IPS-15b (cell line): ENCODE measurements at regions not wholly inside any gene's neighbourhood (a gene's known extent, or its start where the extent isn't known, plus 50 kb on each side); places are given as distances from the start of the nearest gene placed in this dataset.
A peak's percentile ranks its signal among the peaks of the same experiment; 100 is the strongest.

Experiments
- H3K27me3 ChIP-seq: one replicate; pipeline ENCODE4 v1.6.1; 2013; ENCODE audit warnings: low read length; ENCODE audit not compliant: control insufficient read depth, insufficient read depth
- H3K36me3 ChIP-seq: one replicate; pipeline ENCODE4 v1.6.1; 2013; ENCODE audit warnings: low read length; ENCODE audit not compliant: control insufficient read depth, insufficient read depth
- H3K4me1 ChIP-seq: one replicate; pipeline ENCODE4 v1.6.1; 2013; ENCODE audit warnings: mild to moderate bottlenecking, low read length; ENCODE audit not compliant: control insufficient read depth, insufficient read depth
- H3K4me3 ChIP-seq: one replicate; pipeline ENCODE4 v1.5.1; 2013; ENCODE audit warnings: low read depth, low read length
- H3K9ac ChIP-seq: one replicate; pipeline ENCODE4 v1.6.1; 2013; ENCODE audit warnings: low read depth, mild to moderate bottlenecking, low read length
- H3K9me3 ChIP-seq: one replicate; pipeline ENCODE4 v1.6.1; 2013; ENCODE audit warnings: mild to moderate bottlenecking, low read length; ENCODE audit not compliant: control insufficient read depth, insufficient read depth

DNA sequence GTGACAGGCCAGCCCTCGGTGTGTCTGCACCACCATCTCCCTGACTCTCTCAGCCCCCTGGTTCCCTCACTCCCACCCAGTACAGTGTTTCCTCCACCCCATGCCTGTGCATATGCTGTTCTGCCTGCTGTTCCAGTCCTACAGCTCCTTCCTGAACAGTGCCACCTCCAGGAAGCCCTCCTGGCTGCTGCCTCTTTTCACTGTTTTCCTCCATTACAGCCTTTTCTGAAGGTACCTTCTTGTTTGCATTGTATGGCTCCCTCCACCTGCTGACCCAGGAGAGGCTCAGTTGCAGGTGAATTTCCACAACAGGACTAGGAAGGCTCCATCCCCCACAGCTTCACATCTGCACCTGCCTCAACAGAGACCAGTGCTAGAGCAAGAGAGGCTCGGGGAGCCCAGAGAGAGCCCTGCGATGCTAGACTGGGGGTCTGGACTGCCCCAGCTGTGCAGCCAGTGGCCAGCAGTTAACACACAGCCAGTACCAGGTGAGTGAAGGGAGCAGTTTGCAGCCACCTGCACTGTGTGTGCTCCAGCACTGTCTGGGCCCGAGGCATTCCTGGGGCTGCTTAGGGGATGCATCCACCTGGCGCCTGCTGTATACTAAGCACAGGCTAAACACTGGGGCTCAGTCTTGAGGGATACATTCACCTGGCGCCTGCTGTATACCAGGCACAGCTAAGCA is 92.0 kb downstream of the ADRA2C start:
- peaks cover 4% of the 10 kb centered on the region for H3K4me1 ChIP-seq

GRCh38 chr4:3858765-3859388 is 92.7 kb downstream of the ADRA2C start:
- H3K4me1 ChIP-seq: peaks cover 4% of the 10 kb centered on the region
- no peak overlapping the region for H3K4me3 ChIP-seq
- H3K9me3 ChIP-seq: no peaks in the 10 kb centered on the region
- no peak overlapping the region for H3K9ac ChIP-seq
- no peaks in the 10 kb centered on the region for H3K27me3 ChIP-seq
- no peaks in the 10 kb centered on the region for H3K36me3 ChIP-seq

More for the DNA sequence above, 92.0 kb downstream of the ADRA2C start:
- Histone ChIP-seq H3K36me3 (no peaks in the 10 kb centered on the region), H3K9ac (no peak overlapping the region), H3K4me3 (no peak overlapping the region), H3K9me3 (no peaks in the 10 kb centered on the region), H3K27me3 (no peaks in the 10 kb centered on the region)

- no peak overlapping the region for H3K9ac ChIP-seq
- H3K4me3 ChIP-seq: no peak overlapping the region
- H3K9me3 ChIP-seq: no peaks in the 10 kb centered on the region
- H3K36me3 ChIP-seq: no peaks in the 10 kb centered on the region
- H3K27me3 ChIP-seq: no peaks in the 10 kb centered on the region
- H3K4me1 ChIP-seq: peaks cover 4% of the 10 kb centered on the region
Measured at GRCh38 chr4:3859571-3859970, 93.4 kb downstream of the ADRA2C start.

DNA sequence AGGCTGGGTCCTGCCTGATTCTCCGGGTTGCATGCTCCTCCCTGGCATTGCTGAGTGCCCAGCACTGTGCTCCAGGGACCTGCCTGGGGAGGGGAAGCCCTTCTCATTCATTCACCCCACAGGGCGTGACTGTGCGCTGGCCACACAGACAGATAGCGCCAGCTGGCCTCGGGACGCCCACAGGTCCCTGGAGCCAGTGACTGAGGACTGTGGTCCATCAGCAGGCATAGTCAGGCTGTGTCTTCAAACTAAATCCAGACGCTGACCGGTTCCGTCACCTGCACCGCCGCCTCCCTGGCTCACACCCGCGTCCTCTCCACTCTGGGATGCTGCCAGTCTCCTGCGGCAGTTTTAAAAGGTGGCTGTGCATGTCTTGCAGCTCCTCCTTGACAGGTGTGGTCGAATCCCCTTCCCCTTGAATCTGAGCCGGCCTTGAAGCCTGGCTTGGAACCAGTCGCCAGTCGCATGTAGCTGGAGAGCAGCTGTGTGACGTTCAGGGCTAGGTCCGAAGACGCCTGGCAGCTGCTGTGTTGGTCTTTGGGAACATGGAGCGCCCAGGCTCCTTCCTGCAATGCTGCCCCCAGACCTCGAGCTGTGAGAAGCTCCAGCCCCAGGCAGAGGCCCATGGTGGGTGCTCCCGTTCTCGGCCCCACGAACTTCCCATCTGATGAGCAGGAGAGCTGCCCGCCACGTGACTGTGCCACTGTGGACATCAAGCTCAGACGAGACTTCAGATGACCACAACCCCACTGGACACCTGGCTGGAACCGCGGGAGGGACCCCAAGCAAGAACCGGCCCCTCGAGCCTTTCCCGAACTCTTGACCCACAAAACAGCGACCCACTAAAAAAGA is 94.1 kb downstream of the ADRA2C start:
- Histone ChIP-seq H3K4me1 (peaks cover 4% of the 10 kb centered on the region), H3K27me3 (no peaks in the 10 kb centered on the region), H3K9me3 (no peaks in the 10 kb centered on the region), H3K9ac (no peak overlapping the region), H3K36me3 (no peaks in the 10 kb centered on the region), H3K4me3 (no peak overlapping the region)

DNA sequence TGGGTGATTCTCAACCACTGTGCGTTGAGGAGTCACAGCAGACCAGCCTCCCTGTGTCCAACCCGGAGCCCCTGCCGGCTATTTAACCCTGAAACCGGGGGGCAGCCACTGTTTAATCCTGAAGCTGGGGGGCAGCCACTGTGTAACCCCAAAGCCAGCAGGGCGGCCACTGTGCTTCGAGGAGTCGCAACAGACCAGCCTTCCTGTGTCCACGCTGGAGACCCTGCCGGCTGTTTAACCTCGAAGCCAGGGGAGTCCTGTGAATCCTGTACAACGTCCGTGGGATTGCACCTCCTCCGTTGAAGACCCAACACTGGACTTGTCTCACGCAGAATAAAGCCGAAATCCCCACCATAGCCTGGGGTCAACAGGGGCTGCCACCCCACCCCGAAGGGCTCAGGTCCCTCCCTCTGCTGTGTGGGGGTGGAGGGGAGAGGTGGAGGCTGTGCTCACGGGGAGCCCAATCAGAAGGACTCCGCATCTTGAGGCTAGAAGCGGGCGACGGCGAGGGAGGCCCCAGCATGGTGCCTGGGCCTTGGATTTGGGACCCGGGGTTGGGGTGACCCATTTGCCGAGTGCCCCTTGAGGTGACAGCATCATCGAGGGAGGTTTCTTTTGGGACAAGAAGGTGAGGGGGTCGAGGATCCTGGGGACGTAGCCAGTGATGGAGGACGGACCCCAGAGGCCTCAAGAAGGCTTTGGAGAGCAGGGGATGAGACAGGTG is 94.9 kb downstream of the ADRA2C start:
- no peaks in the 10 kb centered on the region for H3K36me3 ChIP-seq
- H3K9me3 ChIP-seq: no peaks in the 10 kb centered on the region
- no peaks in the 10 kb centered on the region for H3K27me3 ChIP-seq
- H3K4me3 ChIP-seq: no peak overlapping the region
- H3K4me1 ChIP-seq: peaks cover 4% of the 10 kb centered on the region
- H3K9ac ChIP-seq: no peak overlapping the region

DNA sequence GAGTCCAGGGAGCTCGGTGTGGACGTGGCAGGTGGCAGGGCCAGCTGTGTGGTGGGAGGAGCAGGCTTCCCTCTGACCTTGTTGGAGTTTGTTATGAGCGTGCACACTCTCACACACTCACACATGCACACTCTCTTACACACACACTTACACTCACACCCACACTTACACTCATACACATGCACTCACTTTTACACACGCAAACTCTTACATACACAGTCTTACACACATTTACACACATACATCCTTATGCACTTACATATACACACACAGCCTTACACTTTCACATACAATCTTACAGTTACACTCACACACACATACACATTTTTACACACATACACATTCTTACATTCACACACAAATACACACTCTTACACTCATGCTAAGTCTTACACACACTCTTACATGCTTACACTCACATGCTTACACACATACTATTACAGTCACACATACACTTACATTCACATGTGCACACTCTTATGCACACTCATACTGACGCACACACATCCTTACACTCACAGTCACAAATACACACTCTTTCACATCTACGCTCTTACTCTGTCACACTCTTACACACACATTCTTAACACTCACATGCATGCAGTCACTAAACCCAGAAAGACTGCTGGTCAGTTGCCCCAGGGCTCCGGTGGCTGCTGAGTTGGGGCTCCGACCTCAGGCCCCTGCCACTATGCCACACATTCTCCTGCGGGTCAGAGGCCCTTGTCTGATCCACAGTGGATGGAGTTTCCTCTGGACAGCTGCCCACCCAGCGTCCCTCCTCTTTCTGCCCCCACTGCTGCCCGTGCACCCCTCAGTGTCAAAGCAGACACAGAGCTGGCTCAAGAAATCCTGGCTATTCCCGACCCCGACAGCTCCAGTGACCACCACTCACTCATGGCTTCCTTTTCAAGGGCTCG is 95.8 kb downstream of the ADRA2C start:
- Histone ChIP-seq H3K4me3 (no peak overlapping the region), H3K9me3 (no peaks in the 10 kb centered on the region), H3K36me3 (no peaks in the 10 kb centered on the region), H3K27me3 (no peaks in the 10 kb centered on the region), H3K9ac (no peak overlapping the region), H3K4me1 (peaks cover 4% of the 10 kb centered on the region)

- H3K4me1 ChIP-seq: peaks cover 4% of the 10 kb centered on the region
- no peaks in the 10 kb centered on the region for H3K27me3 ChIP-seq
- peak overlapping the region; percentile 19 for H3K4me3 ChIP-seq
- H3K36me3 ChIP-seq: no peaks in the 10 kb centered on the region
- no peak overlapping the region for H3K9ac ChIP-seq
- no peaks in the 10 kb centered on the region for H3K9me3 ChIP-seq
Measured at GRCh38 chr4:3862640-3863420, 96.6 kb downstream of the ADRA2C start.

GRCh38 chr4:3863841-3864741 is 97.9 kb downstream of the ADRA2C start:
- Histone ChIP-seq H3K27me3 (no peaks in the 10 kb centered on the region), H3K36me3 (no peaks in the 10 kb centered on the region), H3K4me3 (no peak overlapping the region), H3K9ac (no peak overlapping the region), H3K9me3 (no peaks in the 10 kb centered on the region), H3K4me1 (peaks cover 4% of the 10 kb centered on the region)

- Histone ChIP-seq H3K27me3 (peaks cover 2% of the 10 kb centered on the region), H3K4me3 (no peak overlapping the region), H3K9ac (no peak overlapping the region), H3K36me3 (no peaks in the 10 kb centered on the region), H3K4me1 (peaks cover 4% of the 10 kb centered on the region), H3K9me3 (no peaks in the 10 kb centered on the region)
Measured at GRCh38 chr4:3864742-3865721, 98.8 kb downstream of the ADRA2C start.
